HepG2 (cell line): ENCODE measurements at regions not wholly inside any gene's neighbourhood (a gene's known extent, or its start where the extent isn't known, plus 50 kb on each side); places are given as distances from the start of the nearest gene placed in this dataset.

ENCODE experiments used
- ATAC-seq: fragments of 200-7000 bp; cut with Tn5 transposase; 3 replicates; pipeline ENCODE4 v1.9.1; 2020; ENCODE audit warnings: mild to moderate bottlenecking, moderate library complexity
- BruUV-seq: library from RNA; stranded (reverse); fragments of 400-500 nt; replicated peaks from 2 replicates; lab custom pipeline; 2021; lab: Mats Ljungman, UMichigan
- CTCF ChIA-PET: fragments of 300-600 bp; formaldehyde crosslinking; extraction: SDS; loops from one replicate; lab custom pipeline; 2021; ENCODE audit warnings: low total read pairs, inconsistent platforms, low intra/inter-chr PET ratio; lab: Yijun Ruan, JAX
- POLR2A ChIA-PET: fragments of 350-600 bp; sonication (Branson Sonifier 250); formaldehyde crosslinking; loops from one replicate; lab custom pipeline; 2020; ENCODE audit warnings: antibody characterized with exemption, inconsistent platforms; lab: Yijun Ruan, JAX
- DNase-seq: peaks from one replicate; pipeline ENCODE4 v3.0.0-alpha.2; 2015; ENCODE audit warnings: low spot score
- FAIRE-seq: peaks from 3 replicates; lab custom pipeline; 2011; peaks lifted over from hg19 to GRCh38; lab: Jason Lieb, UNC
- H2AFZ ChIP-seq: one replicate; pipeline ENCODE4 v1.6.1; 2011; ENCODE audit warnings: low read length, inconsistent platforms
- H3K27ac ChIP-seq: fragments of 300-600 bp; 3 replicates; pipeline ENCODE4 v1.8.0; 2011; ENCODE audit warnings: mixed run types, mild to moderate bottlenecking, mixed read lengths, low read length, inconsistent platforms; ENCODE audit not compliant: insufficient read depth; ENCODE audit errors: extremely low read length
- H3K27me3 ChIP-seq, 2 experiments: fragments of 200-600 bp in 1 of 2; 2 replicates in 1 of 2; 3 replicates in 1 of 2; pipeline versions ENCODE4 v1.6.0 to v1.8.0; 2011; ENCODE audit warnings: low read length in 2 of 2, mild to moderate bottlenecking in 2 of 2, moderate library complexity in 2 of 2, inconsistent platforms in 1 of 2; ENCODE audit not compliant: insufficient read depth in 2 of 2, control insufficient read depth in 1 of 2
- H3K36me3 ChIP-seq, 2 experiments: fragments of 200-600 bp in 1 of 2; replicated peaks in 1 of 2; 2 replicates in 1 of 2; 3 replicates in 1 of 2; pipeline versions ENCODE4 v1.5.1 to v1.8.0; 2011; ENCODE audit warnings: low read length in 2 of 2, inconsistent platforms in 1 of 2; ENCODE audit not compliant: insufficient read depth in 2 of 2, control insufficient read depth in 1 of 2
- H3K4me1 ChIP-seq: 2 replicates; pipeline ENCODE4 v1.5.1; 2012; ENCODE audit warnings: low read length, inconsistent platforms; ENCODE audit not compliant: insufficient read depth
- H3K4me2 ChIP-seq: 2 replicates; pipeline ENCODE4 v1.6.0; 2011; ENCODE audit warnings: low read depth, low read length, inconsistent platforms
- H3K4me3 ChIP-seq, 3 experiments: fragments of 200-600 bp in 1 of 3; sonication (generic), shearing (Covaris generic) in 1 of 3; replicated peaks in 1 of 3; 2 replicates each; pipeline ENCODE4 v1.5.1; 2011 to 2016; ENCODE audit warnings: low read length in 3 of 3, inconsistent platforms in 2 of 3, low read depth in 2 of 3, mild to moderate bottlenecking in 2 of 3, control low read depth in 1 of 3, mixed read lengths in 1 of 3; ENCODE audit not compliant: insufficient read depth in 1 of 3
- H3K79me2 ChIP-seq: one replicate; pipeline ENCODE4 v1.6.1; 2011; ENCODE audit warnings: low read length, inconsistent platforms; ENCODE audit not compliant: insufficient read depth
- H3K9ac ChIP-seq: 2 replicates; pipeline ENCODE4 v1.6.0; 2011; ENCODE audit warnings: mild to moderate bottlenecking, low read depth, low read length, inconsistent platforms; ENCODE audit not compliant: insufficient read depth
- H3K9me3 ChIP-seq: 2 replicates; pipeline ENCODE4 v1.5.1; 2012; ENCODE audit warnings: mild to moderate bottlenecking, low read length
- H4K20me1 ChIP-seq: 2 replicates; pipeline ENCODE4 v1.6.0; 2011; ENCODE audit warnings: inconsistent platforms, mild to moderate bottlenecking, low read length, moderate library complexity; ENCODE audit not compliant: insufficient read depth
- CREB1 ChIP-seq, 2 experiments: fragments of 450-650 bp in 1 of 2; IDR thresholded peaks; 2 replicates each; pipeline ENCODE4 v1.6.1; 2016 to 2017; ENCODE audit warnings: control low read depth in 1 of 2, mild to moderate bottlenecking in 1 of 2, missing compliant biosample characterization in 1 of 2, missing genetic modification characterization in 1 of 2
- HMG20B ChIP-seq: conservative IDR thresholded peaks from 2 replicates; pipeline ENCODE4 v1.6.1; 2016; ENCODE audit warnings: missing genetic modification reagents, missing compliant biosample characterization
- NAIF1 ChIP-seq: sonication (generic); formaldehyde crosslinking; IDR thresholded peaks from 2 replicates; pipeline ENCODE4 v1.5.0; 2020; ENCODE audit warnings: mild to moderate bottlenecking, missing genetic modification reagents, borderline replicate concordance
- NFE2L1 ChIP-seq: sonication (generic); formaldehyde crosslinking; IDR thresholded peaks from 2 replicates; pipeline ENCODE4 v1.4.0; 2020; ENCODE audit warnings: missing genetic modification reagents, mild to moderate bottlenecking, borderline replicate concordance
- PRPF4 ChIP-seq: fragments of 200-400 bp; formaldehyde crosslinking; IDR thresholded peaks from 2 replicates; pipeline ENCODE4 v1.6.1; 2016; ENCODE audit warnings: low read length, low read depth; ENCODE audit not compliant: poor library complexity, severe bottlenecking
- TBX2 ChIP-seq: sonication (generic); formaldehyde crosslinking; IDR thresholded peaks from 2 replicates; pipeline ENCODE4 v1.5.0; 2020; ENCODE audit warnings: missing genetic modification reagents, mild to moderate bottlenecking, borderline replicate concordance
- ZFYVE20 ChIP-seq: sonication (generic); formaldehyde crosslinking; IDR thresholded peaks from 2 replicates; pipeline ENCODE4 v1.8.0; 2023; ENCODE audit warnings: low read depth, mild to moderate bottlenecking, moderate library complexity, missing genetic modification reagents, borderline replicate concordance
- ZNF333 ChIP-seq: sonication (generic); formaldehyde crosslinking; IDR thresholded peaks from 2 replicates; pipeline ENCODE4 v1.4.0; 2020; ENCODE audit warnings: mild to moderate bottlenecking, missing genetic modification reagents, borderline replicate concordance
- ZNF558 ChIP-seq: sonication (generic); formaldehyde crosslinking; IDR thresholded peaks from 2 replicates; pipeline ENCODE4 v1.9.0; 2022; ENCODE audit warnings: mild to moderate bottlenecking, missing genetic modification reagents, borderline replicate concordance
- ZNF83 ChIP-seq: sonication (generic); formaldehyde crosslinking; IDR thresholded peaks from 2 replicates; pipeline ENCODE4 v1.4.0; 2020; ENCODE audit warnings: missing genetic modification reagents, mild to moderate bottlenecking, borderline replicate concordance
- WGBS: methylation state at CpG from one replicate; pipeline ENCODE4 v1.1.6; 2017; ENCODE audit warnings: low lambda C conversion rate; 5-methylcytosine and 5-hydroxymethylcytosine counted together
- in situ Hi-C: cut with HindIII; loops from 2 replicates; pipeline ENCODE4 v1.10.0; 2017; ENCODE audit warnings: low pct_unique_long_range_greater_than_20kb; ENCODE audit not compliant: extremely low pct_ligation_motif_present
- intact Hi-C: fragments of 100-400 bp; cut with micrococcal nuclease; formaldehyde crosslinking; loops from one replicate; pipeline ENCODE4 v1.10.0; 2022; ENCODE audit not compliant: unreplicated experiment
- TF ChIP-seq, protein P1 (sequence below): sonication (generic); formaldehyde crosslinking; IDR thresholded peaks from 2 replicates; pipeline ENCODE4 v1.8.1; 2023; ENCODE audit warnings: mild to moderate bottlenecking, missing genetic modification reagents
- TF ChIP-seq, protein P2 (sequence below): sonication (generic); formaldehyde crosslinking; IDR thresholded peaks from 2 replicates; pipeline ENCODE4 v1.4.0; 2020; ENCODE audit warnings: mild to moderate bottlenecking, missing genetic modification reagents
- TF ChIP-seq, protein P3 (sequence below), 2 experiments: sonication (generic) in 1 of 2; formaldehyde crosslinking in 1 of 2; IDR thresholded peaks; 2 replicates each; pipeline versions ENCODE4 v1.4.0 to v1.6.1; 2018 to 2020; ENCODE audit warnings: missing genetic modification reagents in 2 of 2, borderline replicate concordance in 1 of 2, low read depth in 1 of 2, mild to moderate bottlenecking in 1 of 2, missing biosample characterization in 1 of 2

DNA sequence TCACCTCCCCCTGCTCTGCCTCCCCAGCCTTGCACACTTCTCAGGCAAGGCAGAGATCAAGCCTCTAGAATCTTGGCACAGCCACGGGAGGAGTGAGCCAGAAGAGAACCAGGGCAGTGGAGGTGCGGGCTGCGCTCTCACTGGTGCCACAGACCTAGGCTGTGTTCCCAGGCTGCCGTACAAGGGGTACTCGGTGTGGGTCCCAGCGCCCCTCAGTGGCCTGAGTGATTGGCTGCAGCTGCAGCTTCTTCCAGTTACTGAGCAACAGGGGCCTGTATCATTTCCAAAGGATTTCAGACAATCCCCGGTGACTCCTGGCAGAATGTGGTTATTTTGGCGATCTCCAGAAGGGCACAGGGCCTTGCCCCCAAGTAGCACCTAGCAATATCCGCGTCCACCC lies 1852.1 kb downstream of the TP53TG3F start:
- no peak overlapping the region for H3K4me3 ChIP-seq
- no peak overlapping the region for H3K4me2 ChIP-seq
- no peaks in the 10 kb centered on the region for H3K27me3 ChIP-seq
- ATAC-seq (no peak), FAIRE-seq (no peak), DNase-seq (no peak)
- no peaks in the 10 kb centered on the region for H4K20me1 ChIP-seq
- H3K27ac ChIP-seq = no peak overlapping the region
- POLR2A ChIA-PET = no interaction called here
- no peaks in the 10 kb centered on the region for H3K4me1 ChIP-seq
- no peak overlapping the region for H3K9ac ChIP-seq
- H2AFZ ChIP-seq = no peak overlapping the region
- WGBS = 3% methylated on average over 6 of the region's 10 CpGs
- H3K9me3 ChIP-seq = peaks cover 100% of the 10 kb centered on the region
- intact Hi-C loops = no loop called here
- in situ Hi-C loops = no loop called here
- CTCF ChIA-PET = no interaction called here
- BruUV-seq = no TSS peak
- H3K79me2 ChIP-seq = no peaks in the 10 kb centered on the region
- TF ChIP-seq PRPF4 (no peak), HMG20B (no peak), ZFYVE20 (no peak), ZNF83 (no peak), CREB1 (IDR thresholded peaks at IDR 0.05) (no peak), CREB1 (CRISPR knock-in tag; IDR thresholded peaks at IDR 0.05) (no peak), TBX2 (CRISPR knock-in tag) (no peak), ZNF558 (CRISPR knock-in tag) (no peak), NFE2L1 (CRISPR knock-in tag) (no peak), NAIF1 (CRISPR knock-in tag) (no peak), ZNF333 (CRISPR knock-in tag) (no peak)
- TF ChIP-seq, protein P1, sequence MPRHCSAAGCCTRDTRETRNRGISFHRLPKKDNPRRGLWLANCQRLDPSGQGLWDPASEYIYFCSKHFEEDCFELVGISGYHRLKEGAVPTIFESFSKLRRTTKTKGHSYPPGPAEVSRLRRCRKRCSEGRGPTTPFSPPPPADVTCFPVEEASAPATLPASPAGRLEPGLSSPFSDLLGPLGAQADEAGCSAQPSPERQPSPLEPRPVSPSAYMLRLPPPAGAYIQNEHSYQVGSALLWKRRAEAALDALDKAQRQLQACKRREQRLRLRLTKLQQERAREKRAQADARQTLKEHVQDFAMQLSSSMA (CRISPR knock-in tag) = no peak
- TF ChIP-seq, protein P2, sequence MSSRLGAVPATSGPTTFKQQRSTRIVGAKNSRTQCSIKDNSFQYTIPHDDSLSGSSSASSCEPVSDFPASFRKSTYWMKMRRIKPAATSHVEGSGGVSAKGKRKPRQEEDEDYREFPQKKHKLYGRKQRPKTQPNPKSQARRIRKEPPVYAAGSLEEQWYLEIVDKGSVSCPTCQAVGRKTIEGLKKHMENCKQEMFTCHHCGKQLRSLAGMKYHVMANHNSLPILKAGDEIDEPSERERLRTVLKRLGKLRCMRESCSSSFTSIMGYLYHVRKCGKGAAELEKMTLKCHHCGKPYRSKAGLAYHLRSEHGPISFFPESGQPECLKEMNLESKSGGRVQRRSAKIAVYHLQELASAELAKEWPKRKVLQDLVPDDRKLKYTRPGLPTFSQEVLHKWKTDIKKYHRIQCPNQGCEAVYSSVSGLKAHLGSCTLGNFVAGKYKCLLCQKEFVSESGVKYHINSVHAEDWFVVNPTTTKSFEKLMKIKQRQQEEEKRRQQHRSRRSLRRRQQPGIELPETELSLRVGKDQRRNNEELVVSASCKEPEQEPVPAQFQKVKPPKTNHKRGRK (CRISPR knock-in tag) = no peak
- TF ChIP-seq, protein P3, sequence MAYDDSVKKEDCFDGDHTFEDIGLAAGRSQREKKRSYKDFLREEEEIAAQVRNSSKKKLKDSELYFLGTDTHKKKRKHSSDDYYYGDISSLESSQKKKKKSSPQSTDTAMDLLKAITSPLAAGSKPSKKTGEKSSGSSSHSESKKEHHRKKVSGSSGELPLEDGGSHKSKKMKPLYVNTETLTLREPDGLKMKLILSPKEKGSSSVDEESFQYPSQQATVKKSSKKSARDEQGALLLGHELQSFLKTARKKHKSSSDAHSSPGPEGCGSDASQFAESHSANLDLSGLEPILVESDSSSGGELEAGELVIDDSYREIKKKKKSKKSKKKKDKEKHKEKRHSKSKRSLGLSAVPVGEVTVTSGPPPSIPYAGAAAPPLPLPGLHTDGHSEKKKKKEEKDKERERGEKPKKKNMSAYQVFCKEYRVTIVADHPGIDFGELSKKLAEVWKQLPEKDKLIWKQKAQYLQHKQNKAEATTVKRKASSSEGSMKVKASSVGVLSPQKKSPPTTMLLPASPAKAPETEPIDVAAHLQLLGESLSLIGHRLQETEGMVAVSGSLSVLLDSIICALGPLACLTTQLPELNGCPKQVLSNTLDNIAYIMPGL (CRISPR knock-in tag; IDR thresholded peaks at IDR 0.05; ENCODE audit: borderline replicate concordance in 1 of 2, low read depth in 1 of 2) = no peak
- H3K36me3 ChIP-seq = no peaks in the 10 kb centered on the region
